CD4-positive, alpha-beta T cell treated with Interleukin-17A for 1 hour (primary cell): ENCODE measurements at regions not wholly inside any gene's neighbourhood (a gene's known extent, or its start where the extent isn't known, plus 50 kb on each side); places are given as distances from the start of the nearest gene placed in this dataset.

Experiments used
- DNase-seq: peaks from one replicate; pipeline ENCODE4 v3.0.0-alpha.2; 2020

DNA sequence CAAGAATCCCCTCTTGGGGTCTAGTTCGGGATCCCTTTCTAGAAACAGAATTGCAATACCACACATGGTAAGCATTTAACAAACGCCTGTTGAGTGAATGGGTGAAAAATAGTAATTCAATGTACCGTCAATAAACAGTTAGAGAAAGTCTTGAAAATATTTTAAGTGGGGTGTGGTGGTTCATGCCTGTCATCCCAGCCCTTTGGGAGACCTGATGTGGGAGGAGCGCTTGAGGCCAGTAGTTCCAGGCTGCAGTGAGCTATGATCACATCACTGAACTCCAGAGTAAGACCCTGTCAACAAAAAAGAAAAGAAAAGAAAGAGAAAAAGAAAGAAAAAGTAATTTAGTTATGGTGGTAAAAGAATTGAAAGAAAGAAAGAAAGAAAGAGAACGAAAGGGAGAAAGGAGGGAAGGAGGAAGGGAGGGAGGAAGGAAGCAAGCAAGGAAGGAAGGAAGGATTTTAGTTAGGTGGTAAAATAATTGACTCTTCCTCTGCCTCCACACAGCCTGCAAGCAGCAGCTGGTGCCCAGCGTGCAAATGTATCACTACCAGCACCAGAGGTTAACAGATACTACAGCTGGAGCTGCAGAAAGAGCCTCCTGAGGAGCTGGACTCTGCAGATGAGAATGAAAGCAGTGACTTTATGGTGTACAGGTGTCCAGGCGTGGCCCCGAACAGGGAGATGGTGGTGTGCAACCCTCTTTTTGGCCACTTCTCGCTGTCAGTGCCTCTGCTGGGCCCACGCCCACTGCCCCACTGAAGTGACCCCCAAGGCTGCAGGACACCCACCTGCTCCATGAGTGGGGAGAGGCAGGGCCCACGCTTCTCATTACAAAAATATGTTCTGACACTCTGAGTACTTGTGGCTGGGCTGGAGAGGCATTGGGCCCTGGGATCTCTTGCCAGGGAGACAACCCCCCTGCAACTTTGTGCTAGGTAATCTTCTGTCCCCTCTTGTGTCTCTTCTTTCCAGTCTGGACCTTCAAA is 135.4 kb downstream of the BAMBI start:
- DNase-seq, result no peak

GRCh38 chr10:28815681-28816080 is 138.4 kb downstream of the BAMBI start:
- no peak for DNase-seq

GRCh38 chr10:28822719-28823464 is 145.6 kb downstream of the BAMBI start:
- DNase-seq, result no peak

DNA sequence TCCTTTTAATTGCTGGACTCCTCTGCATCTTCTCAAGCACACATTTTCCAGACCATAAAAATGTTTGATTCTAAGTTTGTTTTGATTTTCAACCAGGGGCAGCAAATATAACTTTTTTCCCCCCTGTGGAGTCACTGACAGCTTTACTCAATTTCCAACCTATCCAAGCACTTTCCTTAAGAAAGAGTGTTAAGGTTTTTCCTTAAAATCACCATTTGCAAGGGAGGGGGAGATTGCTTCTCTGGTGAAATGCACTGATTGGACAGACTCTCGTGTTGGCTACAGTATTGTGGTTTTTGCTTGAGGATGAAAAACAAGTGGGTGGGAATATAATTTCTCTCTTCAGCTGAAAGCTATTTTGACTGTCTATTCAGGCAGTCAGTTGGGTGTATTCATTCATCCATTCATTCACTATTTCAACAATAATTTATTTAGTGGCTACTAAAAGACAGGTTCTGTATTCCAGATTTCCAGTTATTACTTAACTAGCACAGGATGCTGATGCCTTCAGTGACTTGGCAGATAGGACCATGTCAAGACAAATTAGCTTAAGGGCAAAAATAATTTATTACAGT is 146.3 kb downstream of the BAMBI start:
- no peak for DNase-seq

GRCh38 chr10:28833313-28833712 is 156.0 kb downstream of the BAMBI start:
- no peak for DNase-seq

DNA sequence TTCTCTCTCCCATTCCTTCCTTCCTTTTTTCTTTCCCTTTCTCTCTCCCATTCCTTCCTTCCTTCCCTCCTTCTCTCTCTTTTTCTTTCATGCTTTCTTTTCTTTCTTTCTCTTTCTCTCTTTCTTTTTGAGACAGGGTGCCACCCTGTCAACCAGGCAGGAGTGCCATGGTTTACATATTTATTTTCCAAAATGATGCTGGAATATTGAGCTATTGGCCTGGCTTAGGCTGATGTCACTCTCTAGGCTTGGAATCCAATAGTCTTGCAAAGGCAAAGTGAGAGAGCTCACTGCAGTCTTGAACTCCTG is 159.1 kb downstream of the BAMBI start:
- DNase-seq, result no peak

- DNase-seq, result no peak
Measured at GRCh38 chr10:28837613-28838390, 160.5 kb downstream of the BAMBI start.

DNA sequence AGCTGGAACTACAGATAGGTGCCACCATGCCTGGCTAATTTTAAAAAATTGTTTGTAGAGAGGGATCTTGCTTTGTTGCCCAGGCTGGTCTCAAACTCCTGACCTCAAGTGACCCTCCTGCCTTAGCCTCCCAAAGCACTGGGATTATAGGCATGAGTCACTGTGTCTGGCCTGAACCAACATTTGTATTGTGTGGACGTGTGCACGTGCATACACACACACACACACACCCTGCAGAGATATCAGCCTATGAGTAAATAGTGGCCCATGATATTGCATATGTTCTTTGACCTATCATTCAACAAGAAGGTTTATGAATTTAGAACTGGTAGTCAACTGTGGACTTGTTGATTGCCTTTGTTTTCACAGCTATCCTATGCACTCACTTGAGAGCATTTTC is 161.6 kb downstream of the BAMBI start:
- no peak for DNase-seq

DNA sequence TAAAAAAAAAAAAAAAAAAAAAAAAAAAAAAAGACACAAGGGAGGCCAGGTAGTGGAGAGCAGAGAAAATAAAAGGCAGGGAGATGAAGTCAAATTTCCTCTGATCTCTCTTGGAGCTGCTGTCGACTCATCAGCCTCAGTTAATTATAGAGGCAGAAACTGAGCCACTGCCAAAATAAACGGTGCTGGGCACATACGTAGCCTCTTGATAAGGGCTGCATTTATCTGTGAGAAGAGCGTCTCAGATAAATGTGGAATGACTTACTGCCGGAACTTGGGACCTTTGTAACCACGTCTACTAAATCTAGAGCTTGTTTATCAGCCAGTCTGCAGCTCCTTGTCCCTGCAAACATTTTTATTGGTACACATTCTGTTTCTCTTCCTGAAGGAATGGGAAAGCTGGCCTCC is 162.3 kb downstream of the BAMBI start:
- DNase-seq, result no peak

- no peak for DNase-seq
Measured at GRCh38 chr10:28840202-28840601, 162.9 kb downstream of the BAMBI start.

- DNase-seq, result no peak
Measured at GRCh38 chr10:28840971-28841370, 163.7 kb downstream of the BAMBI start.

- no peak for DNase-seq
Measured at GRCh38 chr10:28841625-28842024, 164.3 kb downstream of the BAMBI start.

DNA sequence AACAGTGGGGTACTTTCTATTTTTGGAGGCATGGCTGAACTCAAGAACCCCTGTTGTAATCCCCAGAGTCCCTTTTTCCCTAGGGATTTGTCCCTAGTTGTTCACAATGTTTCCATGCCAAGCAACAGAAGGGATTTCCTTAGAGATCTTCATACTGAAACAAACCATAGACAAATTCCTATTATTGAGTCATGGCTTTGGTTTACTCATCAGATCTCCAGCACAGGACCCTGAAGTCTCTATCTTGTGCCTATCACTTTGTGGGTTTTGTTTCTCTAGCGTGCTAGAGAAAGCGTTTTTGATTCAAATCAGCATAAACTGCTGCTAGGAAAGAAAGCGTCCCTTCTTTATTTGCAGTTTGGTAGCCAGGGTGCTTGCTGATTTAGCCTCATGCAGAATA is 165.0 kb downstream of the BAMBI start:
- no peak for DNase-seq

DNA sequence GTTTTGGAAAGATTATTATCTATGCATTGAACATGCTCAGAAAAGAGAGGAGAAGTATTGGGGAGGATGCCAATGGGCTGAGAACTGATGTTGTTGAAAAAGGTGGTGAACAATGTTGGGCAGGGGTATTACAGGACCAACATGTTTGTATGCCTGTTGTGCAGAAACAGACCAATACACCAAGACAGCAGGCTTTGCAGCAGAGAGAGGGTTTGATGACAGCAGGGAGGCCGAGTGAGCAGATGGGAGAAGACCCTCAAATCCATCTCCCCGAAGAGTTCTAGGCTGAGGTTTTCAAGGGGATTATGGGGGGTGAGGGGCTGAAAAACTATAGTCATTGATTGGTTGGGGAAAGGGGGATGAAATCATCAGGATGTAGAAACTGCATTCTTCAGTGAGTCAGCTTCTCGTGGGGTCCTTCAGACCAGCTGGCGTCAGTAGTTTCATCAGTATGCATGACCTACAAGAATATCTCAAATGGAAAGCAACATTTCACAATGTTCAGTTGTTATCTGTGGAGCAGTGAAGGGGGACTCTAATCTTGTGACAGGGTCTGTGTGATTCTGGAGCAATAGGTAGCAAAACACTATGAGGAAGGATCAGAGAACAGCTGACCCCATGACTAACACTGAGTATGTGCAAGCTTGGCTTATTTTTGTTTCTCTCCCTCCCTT is 167.8 kb downstream of the BAMBI start:
- DNase-seq, result no peak

DNA sequence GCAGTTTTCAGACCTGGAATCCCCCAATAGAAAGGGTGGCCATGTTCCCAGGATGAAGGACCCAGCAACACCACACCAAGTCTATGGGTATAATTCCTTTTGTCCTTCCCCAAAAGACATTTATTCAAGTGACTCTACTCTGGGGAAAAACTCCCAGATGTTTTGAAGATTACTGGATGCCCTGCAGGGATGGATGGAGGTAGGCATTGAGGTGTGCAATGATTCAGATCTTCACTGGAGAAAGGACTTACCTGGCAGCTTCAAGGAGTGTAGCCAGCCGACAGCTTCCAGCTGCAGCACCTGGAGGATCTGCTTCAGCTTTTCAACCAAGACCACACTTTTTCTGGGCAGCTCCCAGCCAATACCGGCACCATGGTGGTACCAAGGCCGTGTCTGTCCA is 172.0 kb downstream of the BAMBI start:
- DNase-seq, result no peak

GRCh38 chr10:28849821-28850220 is 172.5 kb downstream of the BAMBI start:
- no peak for DNase-seq

DNA sequence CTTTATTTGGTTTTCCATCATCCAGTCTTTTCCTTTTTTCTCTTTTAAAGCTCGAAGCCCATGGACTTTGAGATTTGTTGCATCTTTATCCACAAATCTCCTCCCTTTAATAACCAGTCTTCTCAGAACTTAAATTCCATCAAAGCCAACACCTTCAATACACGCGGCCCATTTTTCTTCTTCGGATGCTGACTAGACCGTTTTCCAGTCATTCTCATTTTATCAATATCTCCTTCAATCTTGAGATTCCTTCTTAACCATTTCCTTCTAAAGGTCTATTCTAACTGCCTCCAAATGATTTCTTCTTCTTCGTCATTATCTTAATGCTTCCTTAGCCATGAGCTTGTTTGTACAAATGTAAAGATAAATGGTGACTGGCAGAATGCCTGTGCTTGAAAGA is 173.5 kb downstream of the BAMBI start:
- DNase-seq, result no peak

DNA sequence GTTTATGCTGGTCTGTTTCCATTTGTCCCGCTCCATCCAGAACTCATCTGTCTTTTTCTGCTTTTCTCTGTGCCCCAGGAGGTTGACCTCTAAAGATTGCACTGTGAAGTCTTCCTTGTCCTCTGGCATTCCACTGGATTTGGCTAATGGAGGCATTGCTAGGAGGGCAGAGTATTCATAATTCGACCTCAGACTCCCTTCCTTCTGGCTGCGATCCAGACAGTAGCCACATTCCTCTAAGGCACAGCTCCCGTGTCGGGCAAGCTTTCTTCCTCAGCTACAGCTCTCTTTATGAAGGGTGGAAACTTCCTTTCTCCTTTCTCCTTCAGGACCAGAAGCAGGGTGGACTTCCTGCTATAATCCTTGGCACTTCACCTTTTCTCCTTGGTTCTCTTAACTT is 175.9 kb downstream of the BAMBI start:
- DNase-seq, result no peak

- no peak for DNase-seq
Measured at GRCh38 chr10:28857164-28857563, 179.8 kb downstream of the BAMBI start.

DNA sequence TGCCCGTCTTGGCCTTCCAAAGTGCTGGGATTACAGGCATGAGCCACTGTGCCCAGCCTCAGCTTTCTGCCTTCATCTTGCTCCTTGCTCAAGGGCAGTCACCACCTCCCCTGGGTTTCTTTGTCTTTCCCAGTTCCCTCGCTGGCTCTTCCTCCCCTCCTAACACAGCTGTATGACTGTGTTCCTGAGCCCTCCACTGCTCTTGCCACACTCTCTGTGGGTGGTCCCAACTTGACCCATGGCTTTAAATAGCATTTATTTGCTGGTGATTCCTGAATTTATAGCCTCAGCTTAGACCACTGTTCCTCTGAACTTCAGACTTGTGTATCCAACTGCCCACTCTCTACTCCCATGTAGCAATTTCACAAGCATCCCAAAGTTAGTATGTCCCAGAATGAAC is 181.3 kb downstream of the BAMBI start:
- DNase-seq, result no peak

DNA sequence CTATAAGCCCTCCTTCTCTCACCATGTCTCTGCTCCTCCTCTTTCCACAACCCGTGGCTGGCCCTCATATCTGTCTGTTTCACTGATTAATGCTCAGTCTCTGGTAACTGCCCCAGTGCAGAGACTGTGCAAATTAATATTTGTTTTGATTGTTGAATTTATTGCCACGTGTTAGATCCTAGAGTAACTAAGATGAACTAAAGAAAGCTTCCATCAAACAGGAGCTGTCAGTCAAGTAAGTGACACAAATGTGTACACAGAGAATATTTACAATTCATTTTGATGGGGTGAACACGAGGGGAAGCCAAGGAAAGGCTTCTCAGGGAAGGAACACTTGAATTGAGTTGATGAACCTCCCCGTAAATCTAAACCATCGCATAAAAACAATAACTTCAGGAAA is 182.5 kb downstream of the BAMBI start:
- DNase-seq, result no peak

DNA sequence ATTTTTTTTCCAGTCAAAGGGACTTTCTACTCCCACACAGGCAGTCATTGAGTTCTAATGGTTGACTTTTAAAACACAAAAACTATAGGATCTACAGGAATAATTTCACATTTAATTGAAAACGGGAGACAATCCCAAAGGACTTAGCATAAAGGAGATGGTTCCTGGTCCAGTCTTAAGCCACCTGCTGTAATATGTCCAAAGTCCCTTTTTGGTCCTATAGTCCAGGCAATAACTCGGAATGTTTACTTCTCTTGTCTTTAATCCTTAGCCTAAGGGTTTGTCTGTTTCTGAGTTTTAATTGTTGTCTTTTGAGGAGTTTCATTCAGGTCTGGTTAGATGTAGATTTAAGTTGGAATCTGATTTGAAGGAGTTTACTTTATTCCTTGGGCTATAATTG is 184.9 kb downstream of the BAMBI start:
- DNase-seq, result no peak
